ENCODE measurements at regions not wholly inside any gene's neighbourhood (a gene's known extent, or its start where the extent isn't known, plus 50 kb on each side); places are given as distances from the start of the nearest gene placed in this dataset.

- Histone ChIP-seq H3K27me3 (no peaks in the 10 kb centered on the region), H3K9me2 (replicated peaks; ENCODE audit: insufficient read depth) (no peaks in the 10 kb centered on the region), H3K4me3 (no peak overlapping the region), H3K36me3 (replicated peaks; ENCODE audit: insufficient read depth, low read depth) (no peaks in the 10 kb centered on the region), H4K20me1 (ENCODE audit: insufficient read depth, poor library complexity, severe bottlenecking) (no peaks in the 10 kb centered on the region), H3K4me1 (ENCODE audit: insufficient read depth) (no peaks in the 10 kb centered on the region), H2AFZ (no peak overlapping the region), H3K27ac (no peak overlapping the region), H3K9me3 (ENCODE audit: low read depth) (no peaks in the 10 kb centered on the region), H3K79me2 (no peaks in the 10 kb centered on the region), H3K4me2 (no peak overlapping the region)
- no peak for DNase-seq (ENCODE audit: low spot score)
- TF ChIP-seq EZH2 (IDR thresholded peaks at IDR 0.05; ENCODE audit: borderline replicate concordance), result no peak
- TF ChIP-seq CTCF (IDR thresholded peaks at IDR 0.05; ENCODE audit: poor library complexity), result no peak
- TF ChIP-seq EZH2phosphoT487 (IDR thresholded peaks at IDR 0.05; ENCODE audit: low read depth, severe bottlenecking, unreplicated experiment), result no peak
- WGBS (ENCODE audit: low lambda C conversion rate, missing lambda C conversion rate), result 49% methylated on average over 7 of the region's 7 CpGs
These were observed 613.5 kb downstream of the SOX6 start for GRCh38 chr11:15742626-15743519.

GRCh38 chr11:15744693-15745092 is 611.7 kb downstream of the SOX6 start:
- Histone ChIP-seq H3K4me3 (no peak overlapping the region), H3K9me2 (replicated peaks; ENCODE audit: insufficient read depth) (no peaks in the 10 kb centered on the region), H3K79me2 (no peaks in the 10 kb centered on the region), H2AFZ (no peak overlapping the region), H4K20me1 (ENCODE audit: insufficient read depth, poor library complexity, severe bottlenecking) (no peaks in the 10 kb centered on the region), H3K4me2 (no peak overlapping the region), H3K4me1 (ENCODE audit: insufficient read depth) (peaks cover 8% of the 10 kb centered on the region), H3K36me3 (replicated peaks; ENCODE audit: insufficient read depth, low read depth) (no peaks in the 10 kb centered on the region), H3K27me3 (no peaks in the 10 kb centered on the region), H3K27ac (no peak overlapping the region), H3K9me3 (ENCODE audit: low read depth) (no peaks in the 10 kb centered on the region)
- no peak for DNase-seq (ENCODE audit: low spot score)
- WGBS (ENCODE audit: low lambda C conversion rate, missing lambda C conversion rate), result 83% methylated on average over 3 of the region's 3 CpGs
- TF ChIP-seq CTCF (IDR thresholded peaks at IDR 0.05; ENCODE audit: poor library complexity), result no peak
- TF ChIP-seq EZH2phosphoT487 (IDR thresholded peaks at IDR 0.05; ENCODE audit: low read depth, severe bottlenecking, unreplicated experiment), result no peak
- TF ChIP-seq EZH2 (IDR thresholded peaks at IDR 0.05; ENCODE audit: borderline replicate concordance), result no peak

GRCh38 chr11:15745266-15745665 is 611.1 kb downstream of the SOX6 start:
- WGBS (ENCODE audit: low lambda C conversion rate, missing lambda C conversion rate), result 59% methylated on average over 2 of the region's 2 CpGs
- Histone ChIP-seq H3K9me2 (replicated peaks; ENCODE audit: insufficient read depth) (no peaks in the 10 kb centered on the region), H3K4me3 (no peak overlapping the region), H3K27ac (no peak overlapping the region), H3K27me3 (no peaks in the 10 kb centered on the region), H3K9me3 (ENCODE audit: low read depth) (no peaks in the 10 kb centered on the region), H2AFZ (no peak overlapping the region), H3K36me3 (replicated peaks; ENCODE audit: insufficient read depth, low read depth) (no peaks in the 10 kb centered on the region), H3K4me1 (ENCODE audit: insufficient read depth) (peaks cover 8% of the 10 kb centered on the region), H4K20me1 (ENCODE audit: insufficient read depth, poor library complexity, severe bottlenecking) (no peaks in the 10 kb centered on the region), H3K4me2 (no peak overlapping the region), H3K79me2 (no peaks in the 10 kb centered on the region)
- no peak for DNase-seq (ENCODE audit: low spot score)
- TF ChIP-seq EZH2 (IDR thresholded peaks at IDR 0.05; ENCODE audit: borderline replicate concordance) (no peak), EZH2phosphoT487 (IDR thresholded peaks at IDR 0.05; ENCODE audit: low read depth, severe bottlenecking, unreplicated experiment) (no peak), CTCF (IDR thresholded peaks at IDR 0.05; ENCODE audit: poor library complexity) (no peak)
